WTC11 (cell line): ENCODE measurements at regions not wholly inside any gene's neighbourhood (a gene's known extent, or its start where the extent isn't known, plus 50 kb on each side); places are given as distances from the start of the nearest gene placed in this dataset.

Experiments used
- CTCF ChIP-seq: fragments of 200-600 bp; IDR thresholded peaks from 2 replicates; pipeline ENCODE4 v1.8.0; 2022; ENCODE audit warnings: antibody characterized with exemption
- ELF4 ChIP-seq: sonication (generic); formaldehyde crosslinking; IDR thresholded peaks from 2 replicates; pipeline ENCODE4 v1.8.1; 2022; ENCODE audit warnings: low read depth, mild to moderate bottlenecking, moderate library complexity, missing genetic modification reagents
- MXD4 ChIP-seq: fragments of 250-450 bp; sonication (Bioruptor Pico); IDR thresholded peaks from 2 replicates; pipeline ENCODE4 v1.8.0; 2021; ENCODE audit warnings: mild to moderate bottlenecking, moderate library complexity, borderline replicate concordance
- PREB ChIP-seq: sonication (generic); formaldehyde crosslinking; IDR thresholded peaks from 2 replicates; pipeline ENCODE4 v1.8.1; 2022; ENCODE audit warnings: mild to moderate bottlenecking, missing genetic modification reagents, moderate library complexity, borderline replicate concordance
- TCF7 ChIP-seq: sonication (generic); formaldehyde crosslinking; IDR thresholded peaks from 2 replicates; pipeline ENCODE4 v1.8.0; 2022; ENCODE audit warnings: mild to moderate bottlenecking, low read depth, missing genetic modification reagents, moderate library complexity
- ZNF232 ChIP-seq: sonication (generic); formaldehyde crosslinking; IDR thresholded peaks from 2 replicates; pipeline ENCODE4 v1.8.0; 2022; ENCODE audit warnings: mild to moderate bottlenecking, missing genetic modification reagents
- ZNF416 ChIP-seq: fragments of 250-450 bp; sonication (Bioruptor Pico); IDR thresholded peaks from 2 replicates; pipeline ENCODE4 v1.9.0; 2021; ENCODE audit warnings: mild to moderate bottlenecking, inconsistent platforms
- TF ChIP-seq, protein P1 (sequence below): sonication (generic); formaldehyde crosslinking; IDR thresholded peaks from 2 replicates; pipeline ENCODE4 v1.8.0; 2022; ENCODE audit warnings: mild to moderate bottlenecking, missing genetic modification reagents
- TF ChIP-seq, protein P2 (sequence below): sonication (generic); formaldehyde crosslinking; IDR thresholded peaks from 2 replicates; pipeline ENCODE4 v1.8.1; 2023; ENCODE audit warnings: mild to moderate bottlenecking, missing genetic modification reagents
- TF ChIP-seq, protein P3 (sequence below): sonication (generic); formaldehyde crosslinking; IDR thresholded peaks from 2 replicates; pipeline ENCODE4 v1.8.0; 2022; ENCODE audit warnings: mild to moderate bottlenecking, missing genetic modification reagents

- TF ChIP-seq CTCF (no peak), ELF4 (CRISPR knock-in tag) (no peak), PREB (CRISPR knock-in tag) (no peak), TCF7 (CRISPR knock-in tag) (no peak), ZNF232 (no peak), ZNF416 (no peak), MXD4 (CRISPR knock-in tag) (no peak)
- TF ChIP-seq, protein P1, sequence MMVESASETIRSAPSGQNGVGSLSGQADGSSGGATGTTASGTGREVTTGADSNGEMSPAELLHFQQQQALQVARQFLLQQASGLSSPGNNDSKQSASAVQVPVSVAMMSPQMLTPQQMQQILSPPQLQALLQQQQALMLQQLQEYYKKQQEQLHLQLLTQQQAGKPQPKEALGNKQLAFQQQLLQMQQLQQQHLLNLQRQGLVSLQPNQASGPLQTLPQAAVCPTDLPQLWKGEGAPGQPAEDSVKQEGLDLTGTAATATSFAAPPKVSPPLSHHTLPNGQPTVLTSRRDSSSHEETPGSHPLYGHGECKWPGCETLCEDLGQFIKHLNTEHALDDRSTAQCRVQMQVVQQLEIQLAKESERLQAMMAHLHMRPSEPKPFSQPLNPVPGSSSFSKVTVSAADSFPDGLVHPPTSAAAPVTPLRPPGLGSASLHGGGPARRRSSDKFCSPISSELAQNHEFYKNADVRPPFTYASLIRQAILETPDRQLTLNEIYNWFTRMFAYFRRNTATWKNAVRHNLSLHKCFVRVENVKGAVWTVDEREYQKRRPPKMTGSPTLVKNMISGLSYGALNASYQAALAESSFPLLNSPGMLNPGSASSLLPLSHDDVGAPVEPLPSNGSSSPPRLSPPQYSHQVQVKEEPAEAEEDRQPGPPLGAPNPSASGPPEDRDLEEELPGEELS (CRISPR knock-in tag): no peak
- TF ChIP-seq, protein P2, sequence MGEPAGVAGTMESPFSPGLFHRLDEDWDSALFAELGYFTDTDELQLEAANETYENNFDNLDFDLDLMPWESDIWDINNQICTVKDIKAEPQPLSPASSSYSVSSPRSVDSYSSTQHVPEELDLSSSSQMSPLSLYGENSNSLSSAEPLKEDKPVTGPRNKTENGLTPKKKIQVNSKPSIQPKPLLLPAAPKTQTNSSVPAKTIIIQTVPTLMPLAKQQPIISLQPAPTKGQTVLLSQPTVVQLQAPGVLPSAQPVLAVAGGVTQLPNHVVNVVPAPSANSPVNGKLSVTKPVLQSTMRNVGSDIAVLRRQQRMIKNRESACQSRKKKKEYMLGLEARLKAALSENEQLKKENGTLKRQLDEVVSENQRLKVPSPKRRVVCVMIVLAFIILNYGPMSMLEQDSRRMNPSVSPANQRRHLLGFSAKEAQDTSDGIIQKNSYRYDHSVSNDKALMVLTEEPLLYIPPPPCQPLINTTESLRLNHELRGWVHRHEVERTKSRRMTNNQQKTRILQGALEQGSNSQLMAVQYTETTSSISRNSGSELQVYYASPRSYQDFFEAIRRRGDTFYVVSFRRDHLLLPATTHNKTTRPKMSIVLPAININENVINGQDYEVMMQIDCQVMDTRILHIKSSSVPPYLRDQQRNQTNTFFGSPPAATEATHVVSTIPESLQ (CRISPR knock-in tag): no peak
- TF ChIP-seq, protein P3, sequence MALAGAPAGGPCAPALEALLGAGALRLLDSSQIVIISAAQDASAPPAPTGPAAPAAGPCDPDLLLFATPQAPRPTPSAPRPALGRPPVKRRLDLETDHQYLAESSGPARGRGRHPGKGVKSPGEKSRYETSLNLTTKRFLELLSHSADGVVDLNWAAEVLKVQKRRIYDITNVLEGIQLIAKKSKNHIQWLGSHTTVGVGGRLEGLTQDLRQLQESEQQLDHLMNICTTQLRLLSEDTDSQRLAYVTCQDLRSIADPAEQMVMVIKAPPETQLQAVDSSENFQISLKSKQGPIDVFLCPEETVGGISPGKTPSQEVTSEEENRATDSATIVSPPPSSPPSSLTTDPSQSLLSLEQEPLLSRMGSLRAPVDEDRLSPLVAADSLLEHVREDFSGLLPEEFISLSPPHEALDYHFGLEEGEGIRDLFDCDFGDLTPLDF (CRISPR knock-in tag): no peak
Measured at GRCh38 chr1:30533796-30534550, 189.4 kb downstream of the MATN1 start.
